Activated T-cell treated with anti-CD3 and anti-CD28 coated beads for 4 hours (primary cell): ENCODE measurements at regions not wholly inside any gene's neighbourhood (a gene's known extent, or its start where the extent isn't known, plus 50 kb on each side); places are given as distances from the start of the nearest gene placed in this dataset.
A peak's percentile ranks its signal among the peaks of the same experiment; 100 is the strongest.
"Not testable (repeated sequence)": the region's sequence is repeated elsewhere in the genome, so short reads cannot be mapped to it uniquely, and the experiment has no call there.

Source experiments
- DNase-seq: peaks from one replicate; pipeline ENCODE4 v3.0.0-alpha.2; 2020

DNA sequence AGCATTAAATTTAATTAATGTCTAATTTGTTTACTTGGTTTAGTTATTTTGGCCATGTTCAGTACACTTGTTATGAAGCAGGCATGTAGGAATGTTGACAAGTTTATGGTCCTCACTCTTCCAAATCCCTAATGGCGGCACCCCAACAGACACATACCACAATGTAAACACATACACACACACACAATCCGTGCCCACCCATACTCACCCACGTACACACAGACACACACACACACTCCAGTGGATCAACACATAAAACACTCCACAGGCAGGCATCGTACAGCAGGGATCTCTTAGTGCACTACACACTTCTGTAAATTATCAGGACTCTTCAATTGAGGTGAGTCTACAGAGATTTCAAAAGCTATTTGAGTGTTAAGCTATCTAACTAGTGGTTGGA lies 767.5 kb downstream of the FOXD4L6 start:
- DNase-seq = peak; percentile 0

DNA sequence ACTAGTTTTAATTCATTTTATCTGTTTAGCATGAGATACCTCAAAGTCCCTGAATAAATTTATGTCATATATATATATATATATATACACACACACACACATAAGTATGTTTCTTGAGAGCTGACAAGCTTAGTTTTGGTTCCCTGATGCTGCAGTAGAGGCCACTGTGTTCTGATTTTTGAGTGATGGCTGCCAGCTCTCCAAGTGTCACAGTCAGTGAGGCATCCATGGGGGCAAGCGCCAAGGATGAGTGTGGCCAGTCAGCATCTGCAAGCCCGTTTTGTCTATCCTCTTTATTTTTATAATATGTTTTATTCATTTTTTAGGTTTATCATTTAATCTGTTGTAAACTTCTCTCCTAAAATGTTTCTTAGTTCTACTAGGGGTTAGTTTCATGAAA lies 797.5 kb downstream of the FOXD4L6 start:
- DNase-seq = not testable (repeated sequence)

GRCh38 chr9:40328907-40329306 lies 799.6 kb downstream of the FOXD4L6 start:
- DNase-seq = not testable (repeated sequence)

GRCh38 chr9:40326179-40326578 lies 802.3 kb downstream of the FOXD4L6 start:
- DNase-seq = not testable (repeated sequence)

- DNase-seq = not testable (repeated sequence)
Measured at GRCh38 chr9:40322730-40323129, 805.8 kb downstream of the FOXD4L6 start.

- not testable (repeated sequence) for DNase-seq
Measured at GRCh38 chr9:40321857-40322256, 806.6 kb downstream of the FOXD4L6 start.

- not testable (repeated sequence) for DNase-seq
Measured at GRCh38 chr9:40321204-40321603, 807.3 kb downstream of the FOXD4L6 start.

DNA sequence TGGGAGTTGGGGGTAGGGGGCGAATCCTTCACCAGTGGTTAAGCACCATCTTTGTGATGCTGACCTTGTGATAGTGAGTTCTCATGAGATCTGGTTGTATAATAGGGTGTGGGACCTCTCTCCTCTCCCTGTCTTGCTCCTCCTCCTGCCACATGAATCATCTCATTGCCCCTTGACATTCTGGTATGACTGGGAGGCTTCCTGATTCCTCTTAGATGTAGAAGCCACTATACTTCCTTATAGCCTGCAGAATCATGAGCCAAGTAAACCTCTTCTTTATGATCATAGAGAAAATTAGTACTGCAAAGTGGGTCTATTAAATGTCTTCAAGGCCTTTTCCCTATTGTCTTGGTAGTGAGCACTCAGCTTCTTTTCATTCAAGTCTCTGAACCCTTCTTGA lies 813.3 kb downstream of the FOXD4L6 start:
- not testable (repeated sequence) for DNase-seq

- DNase-seq = not testable (repeated sequence)
Measured at GRCh38 chr9:40289999-40290398, 838.5 kb downstream of the FOXD4L6 start.
